CD4-positive, alpha-beta T cell treated with Interleukin-10 for 1 hour (primary cell): ENCODE measurements at regions not wholly inside any gene's neighbourhood (a gene's known extent, or its start where the extent isn't known, plus 50 kb on each side); places are given as distances from the start of the nearest gene placed in this dataset.

ENCODE experiments used
- DNase-seq: peaks from one replicate; pipeline ENCODE4 v3.0.0-alpha.2; 2020

DNA sequence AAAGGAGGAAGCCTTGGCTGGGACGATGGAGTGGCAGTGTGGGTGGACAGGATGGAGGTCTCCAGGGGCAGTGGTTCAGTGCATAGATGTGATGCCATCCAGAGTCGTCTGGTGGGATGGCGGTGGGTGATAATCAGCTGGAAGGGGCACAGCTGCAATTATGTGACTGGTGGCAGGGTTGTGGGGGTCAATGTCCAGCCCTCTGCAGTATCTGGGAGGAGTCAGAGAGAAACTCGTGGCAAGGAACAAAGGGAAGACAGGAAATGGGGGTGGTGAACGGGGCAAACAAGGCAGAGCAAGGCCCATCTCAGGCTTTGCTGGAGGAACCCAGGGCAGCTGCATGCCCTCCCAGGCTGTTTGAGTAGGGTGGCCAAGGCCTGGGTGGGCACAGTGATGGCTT is 118.3 kb upstream of the USP24 start:
- no peak for DNase-seq

DNA sequence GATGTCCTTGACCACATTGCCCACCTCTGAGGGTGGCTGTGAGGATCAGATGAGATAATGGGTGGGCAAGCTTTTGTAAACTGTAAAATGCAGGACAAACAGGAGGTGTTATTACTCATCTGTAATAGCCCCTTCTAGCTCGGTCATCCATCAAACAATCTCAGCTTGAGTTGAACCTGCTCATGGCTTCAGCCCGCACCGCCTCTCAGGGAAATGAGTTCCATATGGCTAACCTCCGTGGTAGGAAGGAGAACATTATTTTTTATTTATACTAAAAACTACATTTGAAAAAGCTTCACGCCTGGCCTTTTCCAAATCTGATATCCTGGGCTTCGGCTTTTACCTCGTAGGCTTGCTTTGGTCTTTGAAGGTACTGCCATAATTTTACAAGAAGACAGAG is 116.2 kb upstream of the USP24 start:
- DNase-seq, result no peak

DNA sequence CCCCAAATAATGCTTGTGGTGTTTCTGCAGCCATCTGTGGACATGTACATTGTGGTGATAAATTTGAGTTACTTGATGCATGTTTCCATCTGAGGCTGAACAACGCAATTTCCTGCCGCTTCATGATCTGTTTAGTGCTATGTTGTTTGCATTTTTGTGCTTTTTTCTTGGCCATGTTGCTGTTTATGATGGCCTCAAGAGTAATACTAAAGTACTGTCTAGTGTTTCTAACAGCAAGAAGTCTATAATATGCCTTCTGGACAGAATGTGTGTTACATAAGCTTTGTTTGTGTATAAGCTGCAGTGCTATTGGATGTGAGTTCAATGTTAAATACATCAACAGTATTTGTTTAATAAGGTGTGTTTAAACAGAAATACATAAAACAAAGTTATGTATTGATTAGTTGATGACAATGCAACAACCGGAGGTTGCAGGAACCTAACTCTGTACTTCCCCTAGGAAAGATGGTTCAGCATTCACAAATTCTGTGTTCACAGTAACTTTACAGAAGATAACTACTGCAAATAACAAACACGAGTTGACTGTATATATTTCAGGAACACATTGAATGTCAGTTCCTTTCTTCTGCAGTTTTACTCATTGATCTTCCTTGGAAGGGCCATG is 114.8 kb upstream of the USP24 start:
- no peak for DNase-seq

DNA sequence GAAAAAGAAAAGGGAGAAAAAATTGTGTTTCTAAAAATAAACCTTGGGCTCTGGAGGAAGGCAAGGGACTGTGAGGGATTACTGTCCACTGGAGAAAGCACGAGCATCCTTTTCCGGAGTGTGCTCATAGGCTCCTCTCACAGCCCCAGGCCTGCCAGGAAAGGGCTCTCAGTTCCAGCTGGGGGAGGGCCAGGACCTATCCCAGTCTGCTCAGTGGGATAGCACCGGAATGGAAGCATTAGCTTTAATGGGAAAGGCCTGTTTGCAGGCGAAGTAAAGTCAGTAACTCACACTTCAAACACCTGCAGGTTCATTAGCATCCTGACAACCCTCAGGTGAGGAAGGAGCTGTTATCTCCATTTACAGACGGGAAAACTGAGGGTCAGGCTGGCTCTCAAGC is 113.9 kb upstream of the USP24 start:
- DNase-seq, result no peak

DNA sequence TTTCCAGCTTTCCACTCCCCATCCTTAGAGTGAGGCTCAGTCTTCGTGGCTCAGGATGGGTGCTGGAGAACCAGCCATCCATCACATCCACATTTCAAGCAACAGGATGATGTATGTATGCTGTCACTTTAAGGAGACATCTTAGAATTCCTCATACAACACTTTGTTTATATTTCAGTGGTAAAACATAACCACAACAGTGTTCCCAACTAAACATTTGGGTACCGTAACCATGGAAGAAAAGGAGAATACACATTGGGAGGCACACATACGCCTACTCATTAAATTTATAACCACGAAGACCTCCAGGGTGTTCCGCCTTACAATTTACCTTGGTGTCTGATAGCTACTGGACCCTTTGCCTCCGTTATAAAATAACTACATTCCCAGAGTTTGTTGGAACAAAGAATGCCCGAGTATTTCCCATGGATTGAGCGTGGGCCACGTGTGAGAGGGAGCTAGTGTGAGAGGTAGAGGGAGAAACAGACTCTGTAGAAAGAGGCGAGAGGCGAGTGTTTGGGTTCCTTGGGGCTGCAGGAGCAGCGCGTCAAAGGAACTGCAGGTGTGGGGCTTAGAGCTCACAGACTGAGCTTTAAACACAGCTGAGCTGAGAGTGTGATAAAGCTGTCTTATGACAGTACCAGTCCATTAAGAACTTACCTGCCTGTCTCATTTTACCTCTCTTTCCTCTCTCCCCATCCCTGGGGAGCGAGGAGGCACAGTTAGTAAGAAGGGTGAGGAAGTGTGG is 111.5 kb upstream of the USP24 start:
- no peak for DNase-seq

DNA sequence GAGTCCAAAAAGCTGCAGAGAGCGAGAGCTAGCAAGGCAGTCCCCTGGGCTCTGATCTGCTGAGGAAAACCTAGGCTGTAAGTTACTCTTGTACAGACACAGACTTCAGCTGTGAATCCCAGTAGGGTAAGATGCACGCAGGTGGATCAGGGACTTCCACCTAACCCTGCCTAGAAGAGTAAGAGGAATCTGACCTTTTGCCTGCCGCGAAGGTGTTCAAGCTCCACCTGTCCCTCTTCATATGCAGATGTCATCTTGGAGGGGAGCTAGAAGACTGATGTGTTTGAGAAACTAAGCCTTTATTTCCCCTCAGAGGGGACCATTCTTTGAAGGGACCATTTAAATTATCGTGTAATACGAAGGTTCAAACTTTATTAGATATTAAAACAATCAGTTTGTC is 108.6 kb upstream of the USP24 start:
- DNase-seq, result no peak

DNA sequence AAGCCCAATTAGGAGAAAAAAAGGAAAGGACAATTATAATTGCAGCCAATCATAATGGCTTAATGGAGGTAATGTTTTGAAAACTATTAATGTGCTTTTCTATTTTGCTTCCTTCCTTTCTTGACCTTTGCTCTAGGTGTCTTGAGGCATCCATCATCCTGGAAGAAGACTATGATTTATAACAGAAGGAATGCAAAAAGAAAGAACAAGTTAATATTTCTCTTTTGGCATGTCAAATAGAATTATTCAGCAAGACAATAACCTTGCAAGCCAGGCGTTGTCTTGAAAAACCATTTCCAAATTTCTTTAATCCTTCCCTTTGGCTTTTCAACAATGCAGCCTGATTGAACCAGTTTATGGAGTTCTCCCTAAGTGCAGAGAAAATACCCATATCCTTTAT is 107.7 kb upstream of the USP24 start:
- no peak for DNase-seq

DNA sequence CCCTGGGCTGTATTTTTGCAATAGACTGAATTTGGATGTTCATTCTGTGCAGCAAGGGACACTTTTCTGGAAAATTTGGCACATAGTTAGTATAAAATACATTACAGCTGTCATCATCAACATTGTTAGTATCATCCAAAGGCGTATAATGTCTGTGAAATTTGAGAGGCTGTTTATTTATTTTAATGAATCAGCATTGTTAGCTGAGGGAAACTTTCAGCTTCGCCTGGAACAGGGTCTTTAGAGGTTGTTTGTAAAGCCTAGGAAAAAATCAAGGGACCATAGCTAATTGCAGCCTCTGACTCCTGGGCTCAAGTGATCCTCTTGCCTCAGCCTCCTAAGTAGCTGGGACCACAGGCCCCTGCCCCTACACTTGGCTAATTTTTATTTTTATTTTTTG is 106.8 kb upstream of the USP24 start:
- DNase-seq, result no peak

DNA sequence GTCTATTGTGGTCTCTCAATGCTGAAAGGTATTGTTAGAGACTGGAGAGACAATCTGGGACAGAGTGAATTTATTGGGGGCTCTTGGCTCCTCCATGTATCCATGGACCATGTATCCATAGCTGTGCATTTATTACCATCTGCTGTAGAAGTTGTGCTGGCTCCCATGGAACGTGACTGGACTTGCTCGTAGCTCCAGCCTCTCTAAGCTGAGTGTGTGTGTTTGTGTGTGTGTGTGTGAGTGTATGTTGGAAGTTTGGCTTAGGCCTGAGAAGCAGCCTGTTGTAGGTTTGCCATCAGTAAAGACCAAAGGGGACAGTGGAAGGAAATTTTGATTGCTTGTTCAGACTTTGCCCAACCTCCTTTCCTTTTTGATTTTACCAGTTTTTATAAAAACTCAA is 105.7 kb upstream of the USP24 start:
- DNase-seq, result no peak

DNA sequence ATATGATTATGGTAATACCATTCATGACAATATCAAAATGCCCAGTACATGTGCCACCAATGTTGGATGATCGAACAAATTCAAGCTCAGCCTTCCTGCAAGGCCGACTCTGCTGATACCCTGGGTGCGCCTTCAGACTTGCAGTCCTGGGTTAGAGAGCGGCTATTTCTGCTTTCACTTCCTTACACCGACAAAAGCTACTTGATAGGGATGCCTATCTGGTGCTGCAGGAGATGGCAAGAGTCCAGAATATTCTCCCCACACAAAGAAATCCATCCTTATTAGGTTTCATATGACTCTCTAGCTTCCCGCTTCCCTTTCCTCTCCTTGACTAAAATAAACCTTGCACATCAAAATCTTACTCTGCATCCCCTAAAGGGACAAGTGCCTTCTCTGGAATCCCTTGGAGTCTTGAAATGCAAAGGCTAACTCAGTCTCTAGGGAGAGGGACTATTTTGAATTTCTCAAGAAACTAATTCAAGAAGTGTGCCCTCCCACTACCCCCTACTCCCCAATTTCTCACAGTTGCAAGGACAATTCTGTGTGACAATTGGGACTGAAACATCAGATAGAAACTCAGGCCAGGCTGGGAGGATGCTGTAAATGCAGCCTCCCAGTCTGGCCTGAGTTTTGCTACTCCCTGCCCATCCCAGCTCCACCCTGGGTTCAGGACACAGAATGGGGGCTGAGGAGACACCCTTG is 103.1 kb upstream of the USP24 start:
- no peak for DNase-seq

DNA sequence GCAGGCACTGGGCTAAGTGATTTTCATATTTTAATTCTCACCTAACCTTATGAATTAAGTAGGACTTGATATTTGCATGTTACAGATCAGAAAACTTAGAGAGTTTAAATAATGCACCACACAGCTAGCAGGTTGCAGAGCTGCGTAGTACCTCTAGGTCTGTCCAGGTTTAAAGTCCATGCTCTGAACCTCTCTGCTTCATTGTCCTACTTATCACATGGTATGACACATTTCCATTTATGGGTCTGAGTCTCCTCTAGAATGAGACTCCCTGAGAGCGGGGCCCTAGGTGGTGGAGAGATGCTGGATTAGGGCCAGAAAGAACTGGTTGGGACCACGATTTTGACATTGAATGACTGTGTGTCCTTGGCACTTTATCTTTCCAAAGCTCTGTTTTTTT is 102.5 kb upstream of the USP24 start:
- no peak for DNase-seq

DNA sequence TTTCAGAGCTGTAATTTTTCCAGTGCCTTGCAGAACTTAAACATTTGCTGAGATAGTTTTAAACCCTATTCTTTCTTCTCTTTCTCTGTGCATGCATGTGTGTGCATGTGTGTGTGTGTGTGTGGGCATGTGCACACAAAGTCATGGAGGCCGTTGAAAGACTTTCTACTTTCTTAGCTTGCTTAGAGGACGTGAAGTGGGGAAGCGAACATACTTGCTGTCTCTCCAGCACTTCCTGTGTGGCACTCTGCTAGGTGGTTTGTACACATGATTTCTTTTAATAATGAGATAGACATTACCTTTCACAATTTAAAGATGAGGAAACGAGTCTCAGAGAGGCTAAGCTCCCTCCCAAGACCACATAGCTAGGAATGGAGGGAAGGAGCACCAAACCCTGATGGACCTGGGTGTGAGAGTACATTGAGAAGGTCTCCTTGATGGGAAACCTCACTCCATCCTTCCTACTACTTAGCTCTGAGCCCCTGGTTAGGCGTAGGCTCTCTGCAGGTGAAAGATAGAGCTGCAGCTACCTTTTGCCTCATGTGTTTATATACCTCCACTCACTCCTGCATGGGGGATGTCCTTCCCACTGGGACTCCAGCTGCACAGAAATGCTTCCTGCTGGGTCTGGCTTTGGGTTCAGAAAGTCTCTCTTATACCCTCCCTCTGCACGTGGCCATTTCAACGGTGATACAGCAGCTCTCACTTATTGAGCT is 101.9 kb upstream of the USP24 start:
- no peak for DNase-seq

DNA sequence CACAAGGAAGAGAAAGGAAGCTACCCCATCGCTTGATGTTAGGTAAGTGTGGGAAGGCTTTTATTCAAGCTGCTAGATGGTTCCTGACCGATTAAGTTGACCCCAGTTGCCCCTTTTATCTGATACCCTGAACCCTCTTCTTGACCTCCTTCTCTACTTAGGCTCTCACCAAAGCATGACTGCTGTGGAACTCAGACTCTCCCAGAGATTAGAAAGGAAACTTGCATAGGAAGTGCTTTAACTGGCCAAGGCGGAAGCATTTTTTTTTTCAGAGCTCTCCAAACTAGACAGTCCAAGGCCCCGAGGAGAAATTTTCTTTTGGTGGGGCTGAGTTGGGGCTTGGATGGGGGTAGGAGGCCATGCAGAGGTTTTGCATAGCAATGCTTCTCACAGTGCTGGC is 101.3 kb upstream of the USP24 start:
- no peak for DNase-seq

DNA sequence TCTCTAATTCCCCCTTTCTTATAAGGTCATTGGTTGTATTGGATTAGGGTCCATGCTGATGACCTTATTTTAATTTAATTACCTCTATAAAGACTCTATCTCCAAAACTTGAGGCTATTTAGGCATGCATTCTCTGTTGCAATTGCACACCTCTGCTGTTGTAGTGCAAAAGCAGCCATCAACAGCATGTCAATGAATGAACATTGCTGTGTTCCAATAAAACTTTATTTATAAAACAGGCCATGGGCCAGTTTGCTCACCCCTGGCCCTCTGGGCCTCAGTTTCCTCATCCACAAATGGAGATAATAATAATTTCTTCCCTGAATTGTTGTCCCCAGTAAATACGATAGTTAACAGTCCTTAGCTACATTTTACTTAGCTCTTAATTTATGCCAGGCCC is 100.4 kb upstream of the USP24 start:
- DNase-seq, result no peak

DNA sequence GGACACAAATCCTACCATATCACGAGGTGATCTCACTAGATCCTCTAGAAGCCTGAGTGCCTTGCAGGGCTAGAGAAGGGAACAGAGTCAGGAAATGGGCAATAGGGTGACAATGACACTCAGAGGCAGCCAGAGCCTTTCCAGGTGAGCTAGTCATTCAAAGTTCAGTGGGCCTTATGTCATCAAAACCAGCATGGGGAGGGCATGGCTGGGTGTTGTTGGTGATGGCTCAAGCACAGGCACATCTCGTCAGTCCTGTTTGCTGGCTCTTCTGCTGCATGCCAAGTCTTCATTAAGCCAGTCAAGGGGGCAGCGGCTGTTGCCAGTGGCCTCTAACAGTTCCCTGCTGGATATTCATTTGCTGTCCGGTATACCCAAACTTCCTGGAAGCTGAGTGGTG is 99.6 kb upstream of the USP24 start:
- DNase-seq, result no peak

DNA sequence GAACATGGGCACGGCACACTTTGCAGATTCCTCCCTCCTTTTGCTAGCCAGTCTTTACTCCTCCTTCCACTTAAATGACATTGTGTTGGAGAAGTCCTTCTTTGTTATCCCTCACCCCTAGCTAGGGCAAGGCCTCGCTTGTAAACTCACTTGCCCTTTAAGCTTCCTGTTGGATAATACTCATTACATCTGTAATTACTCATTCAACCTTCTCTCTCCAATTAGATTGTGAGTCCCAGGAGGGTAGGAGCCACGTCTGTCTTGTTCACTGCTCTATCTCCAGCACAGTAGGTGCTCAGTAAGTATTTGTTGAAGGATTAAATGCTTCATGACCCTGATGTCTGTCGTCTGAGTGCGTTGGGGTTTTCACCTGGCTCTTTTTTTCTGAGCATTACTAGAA is 98.7 kb upstream of the USP24 start:
- DNase-seq, result no peak

DNA sequence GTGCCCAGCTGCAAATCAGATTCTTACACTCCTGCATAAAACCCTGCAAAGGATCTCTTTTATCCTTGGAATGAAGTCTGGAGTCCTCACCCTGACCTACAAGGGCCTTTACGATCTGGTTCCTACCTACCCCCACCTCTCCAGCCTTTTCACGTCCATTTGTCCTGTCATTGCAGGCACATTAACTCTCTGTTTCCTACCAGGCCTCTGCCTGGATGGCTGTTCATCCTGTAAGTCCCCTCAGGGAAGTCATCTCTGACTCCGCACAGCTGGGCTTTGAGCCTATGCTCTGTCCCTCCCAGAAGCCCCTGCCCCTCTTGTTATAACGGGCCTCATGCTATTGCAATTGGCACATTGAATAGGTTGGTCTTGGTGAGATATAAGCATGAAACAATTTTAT is 96.8 kb upstream of the USP24 start:
- DNase-seq, result no peak

DNA sequence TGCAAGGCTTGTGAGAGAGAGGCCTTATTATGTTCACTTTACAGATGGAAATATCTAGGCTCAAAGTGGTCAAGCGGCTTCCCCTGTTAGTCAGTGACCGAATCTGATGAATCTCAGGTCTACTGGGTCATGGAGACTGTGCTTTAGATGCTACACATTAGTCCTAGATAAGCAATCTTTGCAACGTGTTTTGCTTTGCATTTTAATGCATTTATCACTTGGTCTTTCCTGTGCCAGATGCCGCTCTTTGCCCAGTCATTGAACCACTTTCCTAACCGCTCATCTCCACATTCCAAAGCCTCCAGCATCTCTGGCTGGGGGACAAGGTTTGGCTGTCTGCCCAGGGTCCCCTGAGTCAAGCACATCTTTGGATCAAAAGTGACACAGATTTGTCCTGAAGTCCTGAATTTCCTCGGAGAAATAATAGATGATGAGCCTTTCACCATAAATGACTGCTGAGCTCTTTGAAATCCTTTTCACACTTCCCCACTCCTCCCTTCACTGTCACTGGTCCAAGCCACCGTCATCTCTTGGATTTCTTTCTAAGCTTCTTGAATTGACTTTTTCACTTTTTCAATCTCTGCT is 96.0 kb upstream of the USP24 start:
- no peak for DNase-seq

DNA sequence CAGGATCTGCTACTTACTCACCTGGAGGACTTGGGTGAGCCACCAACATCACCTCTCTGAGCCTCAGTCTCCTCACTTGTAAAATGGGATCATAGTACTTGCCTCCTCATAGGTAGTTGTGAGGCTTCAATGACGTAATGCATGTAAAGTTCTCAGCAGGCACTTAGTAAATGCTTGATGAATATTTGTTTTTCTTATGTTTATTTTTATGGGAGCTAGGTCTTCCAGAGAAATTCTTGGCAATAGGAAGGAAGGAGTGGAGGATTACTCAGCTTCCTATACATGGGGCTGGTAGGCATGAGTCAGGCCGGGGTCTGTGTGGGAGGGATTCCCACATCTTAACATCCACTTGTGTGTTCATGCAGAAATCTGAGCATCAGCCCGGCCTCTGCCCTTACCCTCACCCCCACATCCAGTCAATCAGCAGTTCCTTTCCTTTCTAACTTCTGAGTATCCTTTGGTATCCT is 95.4 kb upstream of the USP24 start:
- DNase-seq, result no peak

DNA sequence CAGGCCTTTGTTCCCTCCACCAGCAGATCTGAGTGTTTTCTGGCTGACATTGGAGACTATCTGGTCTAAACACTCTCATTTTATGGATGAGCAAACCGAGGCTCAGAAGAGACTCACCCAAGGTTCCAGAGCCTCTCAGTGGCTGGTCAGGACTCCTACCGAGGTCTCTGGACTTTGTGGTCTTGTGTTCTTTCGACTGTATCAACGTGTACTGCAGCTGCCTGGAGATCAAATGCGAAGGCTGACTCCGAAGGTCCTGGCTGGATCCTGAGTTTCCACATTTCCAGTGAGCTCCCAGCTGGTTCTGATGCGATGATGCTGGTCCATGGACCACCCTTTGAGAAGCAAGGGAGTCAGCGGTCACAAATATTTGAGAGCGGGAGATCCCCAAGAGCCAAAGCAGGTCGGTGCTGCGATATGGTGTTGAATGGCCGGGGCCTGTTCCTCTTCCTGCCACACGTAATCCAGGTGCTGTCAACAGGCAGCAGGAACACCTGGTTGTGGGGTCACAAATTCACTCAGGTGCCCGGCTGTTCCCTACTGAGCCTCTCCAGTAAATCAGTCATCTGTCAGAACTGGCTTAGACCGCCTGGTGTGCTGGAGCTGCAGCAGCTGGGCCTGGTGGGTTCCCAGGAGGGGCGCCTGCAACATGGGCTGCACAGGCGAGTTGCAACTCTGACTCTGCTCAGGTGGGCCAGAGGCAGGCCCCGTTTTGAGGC is 94.8 kb upstream of the USP24 start:
- no peak for DNase-seq

DNA sequence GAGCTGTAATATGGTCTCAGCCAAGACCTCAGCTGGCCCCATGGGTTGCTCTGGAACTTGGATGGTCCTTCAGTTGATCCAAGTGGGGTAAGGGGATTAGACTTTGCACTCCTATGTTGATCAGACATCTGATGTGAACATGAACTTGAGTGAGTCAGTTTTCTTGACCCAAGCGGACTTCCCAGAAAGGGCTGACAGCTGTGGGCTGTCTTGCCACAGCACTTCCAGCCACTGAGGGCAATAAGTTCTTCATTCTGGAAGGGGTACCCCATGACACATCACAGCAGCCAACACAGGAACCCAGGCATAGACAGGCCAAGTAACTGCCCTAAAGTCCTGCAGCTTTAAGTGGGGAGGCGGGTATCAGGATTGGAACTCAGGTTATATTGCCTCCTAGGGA is 93.9 kb upstream of the USP24 start:
- DNase-seq, result no peak

DNA sequence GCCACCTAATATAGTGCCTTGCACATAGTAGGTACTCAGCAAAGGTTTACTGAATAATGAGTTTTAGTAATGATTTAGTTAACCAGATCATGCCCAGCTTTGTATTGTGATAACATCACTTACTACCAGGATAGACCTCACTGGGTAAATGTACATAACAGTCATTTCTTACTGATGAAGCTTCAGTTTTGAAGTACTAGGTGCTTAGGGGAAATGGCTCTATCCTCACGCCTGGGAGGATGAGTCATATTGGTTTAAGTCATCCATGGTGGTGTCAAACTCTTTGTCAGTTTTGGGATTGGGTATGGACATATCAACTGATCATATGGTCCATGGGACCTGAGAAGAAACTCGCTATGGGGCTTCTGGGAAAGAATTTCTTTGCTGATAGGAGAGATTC is 90.6 kb upstream of the USP24 start:
- no peak for DNase-seq
